Transverse colon (tissue), 3 donors: ENCODE measurements at regions not wholly inside any gene's neighbourhood (a gene's known extent, or its start where the extent isn't known, plus 50 kb on each side); places are given as distances from the start of the nearest gene placed in this dataset.

Source experiments
- EP300 ChIP-seq: sonication (generic); formaldehyde crosslinking; IDR thresholded peaks from one replicate; pipeline ENCODE4 v1.6.1; 2017; ENCODE audit warnings: antibody characterized with exemption, low read depth
- TF ChIP-seq, protein P1 (sequence below), 5 experiments: fragments of 200-600 bp in 3 of 5; fragments of 450-650 bp in 2 of 5; sonication (generic) in 3 of 5; IDR thresholded peaks; 1 replicate in 2 of 5; 2 replicates in 3 of 5; pipeline ENCODE4 v1.5.1; 2016 to 2017; ENCODE audit warnings: antibody characterized with exemption in 5 of 5, inconsistent platforms in 3 of 5, mild to moderate bottlenecking in 2 of 5, moderate library complexity in 1 of 5

DNA sequence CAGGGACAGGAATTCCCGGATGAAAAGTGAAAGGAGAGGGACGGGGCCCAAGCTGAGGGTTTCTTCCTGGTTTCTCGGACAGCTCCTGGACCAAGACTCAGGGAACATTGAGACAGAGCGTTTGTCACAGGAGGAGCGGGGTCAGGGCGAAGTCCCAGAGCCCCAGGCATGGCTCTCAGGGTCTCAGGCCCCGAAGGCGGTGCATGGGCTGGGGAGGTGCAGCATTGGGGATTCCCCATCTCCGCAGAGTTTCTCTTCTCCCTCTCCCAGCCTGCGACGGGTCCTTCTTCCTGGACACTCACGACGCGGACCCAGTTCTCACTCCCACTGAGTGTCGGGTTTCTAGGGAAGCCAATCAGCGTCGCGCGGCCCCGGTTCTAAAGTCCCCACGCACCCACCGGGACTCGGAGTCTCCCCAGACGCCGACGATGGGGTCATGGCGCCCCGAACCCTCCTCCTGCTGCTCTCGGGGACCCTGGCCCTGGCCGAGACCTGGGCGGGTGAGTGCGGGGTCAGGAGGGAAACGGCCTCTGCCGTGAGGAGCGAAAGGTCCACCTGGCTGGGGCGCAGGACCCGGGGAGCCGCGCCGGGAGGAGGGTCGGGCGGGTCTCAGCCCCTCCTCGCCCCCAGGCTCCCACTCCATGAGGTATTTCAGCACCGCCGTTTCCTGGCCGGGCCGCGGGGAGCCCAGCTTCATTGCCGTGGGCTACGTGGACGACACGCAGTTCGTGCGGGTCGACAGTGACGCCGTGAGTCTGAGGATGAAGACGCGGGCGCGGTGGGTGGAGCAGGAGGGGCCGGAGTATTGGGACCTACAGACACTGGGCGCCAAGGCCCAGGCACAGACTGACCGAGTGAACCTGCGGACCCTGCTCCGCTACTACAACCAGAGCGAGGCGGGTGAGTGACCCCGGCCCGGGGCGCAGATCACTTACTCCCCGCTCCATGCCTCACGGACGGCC, 54.6 kb upstream of the POLR1H start:
- TF ChIP-seq, protein P1, sequence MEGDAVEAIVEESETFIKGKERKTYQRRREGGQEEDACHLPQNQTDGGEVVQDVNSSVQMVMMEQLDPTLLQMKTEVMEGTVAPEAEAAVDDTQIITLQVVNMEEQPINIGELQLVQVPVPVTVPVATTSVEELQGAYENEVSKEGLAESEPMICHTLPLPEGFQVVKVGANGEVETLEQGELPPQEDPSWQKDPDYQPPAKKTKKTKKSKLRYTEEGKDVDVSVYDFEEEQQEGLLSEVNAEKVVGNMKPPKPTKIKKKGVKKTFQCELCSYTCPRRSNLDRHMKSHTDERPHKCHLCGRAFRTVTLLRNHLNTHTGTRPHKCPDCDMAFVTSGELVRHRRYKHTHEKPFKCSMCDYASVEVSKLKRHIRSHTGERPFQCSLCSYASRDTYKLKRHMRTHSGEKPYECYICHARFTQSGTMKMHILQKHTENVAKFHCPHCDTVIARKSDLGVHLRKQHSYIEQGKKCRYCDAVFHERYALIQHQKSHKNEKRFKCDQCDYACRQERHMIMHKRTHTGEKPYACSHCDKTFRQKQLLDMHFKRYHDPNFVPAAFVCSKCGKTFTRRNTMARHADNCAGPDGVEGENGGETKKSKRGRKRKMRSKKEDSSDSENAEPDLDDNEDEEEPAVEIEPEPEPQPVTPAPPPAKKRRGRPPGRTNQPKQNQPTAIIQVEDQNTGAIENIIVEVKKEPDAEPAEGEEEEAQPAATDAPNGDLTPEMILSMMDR (IDR thresholded peaks at IDR 0.05) = no peak
- no peak for TF ChIP-seq EP300
